HEK293 (cell line): ENCODE measurements at regions not wholly inside any gene's neighbourhood (a gene's known extent, or its start where the extent isn't known, plus 50 kb on each side); places are given as distances from the start of the nearest gene placed in this dataset.

Experiments used
- CTCF ChIA-PET: fragments of 350-600 bp; formaldehyde crosslinking; extraction: SDS; loops from one replicate; lab custom pipeline; 2021; ENCODE audit warnings: antibody characterized with exemption; lab: Yijun Ruan, JAX
- POLR2A ChIA-PET: fragments of 300-600 bp; formaldehyde crosslinking; extraction: SDS; loops from one replicate; lab custom pipeline; 2020; ENCODE audit warnings: antibody characterized with exemption, inconsistent platforms; lab: Yijun Ruan, JAX
- H3K27ac ChIP-seq: fragments of 200-500 bp; sonication (Bioruptor generic); 2 replicates; pipeline ENCODE4 v1.5.1; 2014; ENCODE audit warnings: low read depth, low read length, control low read depth, inconsistent platforms; ENCODE audit errors: extremely low read depth
- H3K36me3 ChIP-seq, 2 experiments: fragments of 200-500 bp in 1 of 2; sonication (Bioruptor generic) in 1 of 2; 1 replicate in 1 of 2; 2 replicates in 1 of 2; pipeline ENCODE4 v1.5.1; 2014 to 2017; ENCODE audit warnings: inconsistent platforms in 2 of 2, low read length in 2 of 2; ENCODE audit not compliant: control insufficient read depth in 2 of 2, insufficient read depth in 1 of 2
- H3K4me1 ChIP-seq: fragments of 200-500 bp; sonication (Bioruptor generic); 2 replicates; pipeline ENCODE4 v1.5.1; 2014; ENCODE audit warnings: mild to moderate bottlenecking, low read length, inconsistent platforms; ENCODE audit not compliant: control insufficient read depth, insufficient read depth
- H3K4me3 ChIP-seq: 2 replicates; pipeline ENCODE4 v1.5.1; 2011; ENCODE audit warnings: low read depth, mild to moderate bottlenecking, control low read depth, low read length, moderate library complexity
- H3K9me3 ChIP-seq: fragments of 200-500 bp; sonication (Bioruptor generic); 2 replicates; pipeline ENCODE4 v1.5.1; 2014; ENCODE audit warnings: low read depth, low read length, inconsistent platforms; ENCODE audit not compliant: control insufficient read depth, insufficient read depth
- KLF17 ChIP-seq: fragments of 450-650 bp; formaldehyde crosslinking; IDR thresholded peaks from 2 replicates; pipeline ENCODE4 v1.5.1; 2016; ENCODE audit warnings: missing biosample characterization, missing genetic modification characterization
- OVOL3 ChIP-seq: fragments of 450-650 bp; formaldehyde crosslinking; IDR thresholded peaks from 2 replicates; pipeline ENCODE4 v1.5.1; 2016; ENCODE audit warnings: missing biosample characterization, missing genetic modification characterization
- SP2 ChIP-seq: fragments of 450-650 bp; formaldehyde crosslinking; IDR thresholded peaks from 2 replicates; pipeline ENCODE4 v1.5.1; 2016; ENCODE audit warnings: missing biosample characterization, missing genetic modification characterization
- YY2 ChIP-seq: fragments of 450-650 bp; formaldehyde crosslinking; IDR thresholded peaks from 2 replicates; pipeline ENCODE4 v1.5.1; 2016; ENCODE audit warnings: missing biosample characterization, missing genetic modification characterization
- ZBTB21 ChIP-seq: fragments of 450-650 bp; formaldehyde crosslinking; IDR thresholded peaks from 2 replicates; pipeline ENCODE4 v1.5.1; 2017; ENCODE audit warnings: missing biosample characterization, missing genetic modification characterization
- ZNF114 ChIP-seq: fragments of 450-650 bp; formaldehyde crosslinking; IDR thresholded peaks from 2 replicates; pipeline ENCODE4 v1.5.0; 2017; ENCODE audit warnings: missing biosample characterization, missing genetic modification characterization
- ZNF121 ChIP-seq: fragments of 450-650 bp; formaldehyde crosslinking; IDR thresholded peaks from 2 replicates; pipeline ENCODE4 v1.5.1; 2016; ENCODE audit warnings: missing biosample characterization, missing genetic modification characterization
- ZNF239 ChIP-seq: fragments of 450-650 bp; formaldehyde crosslinking; IDR thresholded peaks from 2 replicates; pipeline ENCODE4 v1.5.1; 2016; ENCODE audit warnings: missing biosample characterization, missing genetic modification characterization
- ZNF26 ChIP-seq: fragments of 450-650 bp; formaldehyde crosslinking; IDR thresholded peaks from 2 replicates; pipeline ENCODE4 v1.5.1; 2016; ENCODE audit warnings: missing biosample characterization, missing genetic modification characterization
- ZNF362 ChIP-seq: fragments of 450-650 bp; formaldehyde crosslinking; IDR thresholded peaks from 2 replicates; pipeline ENCODE4 v1.5.1; 2016; ENCODE audit warnings: missing biosample characterization, missing genetic modification characterization
- ZNF37A ChIP-seq: fragments of 450-650 bp; IDR thresholded peaks from 2 replicates; pipeline ENCODE4 v1.5.1; 2018; ENCODE audit warnings: missing biosample characterization, missing genetic modification characterization
- ZNF473 ChIP-seq: fragments of 450-650 bp; formaldehyde crosslinking; IDR thresholded peaks from 2 replicates; pipeline ENCODE4 v1.5.1; 2017; ENCODE audit warnings: missing biosample characterization, missing genetic modification characterization
- ZNF529 ChIP-seq: fragments of 450-650 bp; formaldehyde crosslinking; IDR thresholded peaks from 2 replicates; pipeline ENCODE4 v1.5.1; 2017; ENCODE audit warnings: missing genetic modification characterization, missing biosample characterization; ENCODE audit not compliant: insufficient replicate concordance
- ZNF530 ChIP-seq: fragments of 450-650 bp; formaldehyde crosslinking; IDR thresholded peaks from 2 replicates; pipeline ENCODE4 v1.5.1; 2016; ENCODE audit warnings: low read depth, missing biosample characterization, missing genetic modification characterization
- ZNF558 ChIP-seq: fragments of 450-650 bp; formaldehyde crosslinking; IDR thresholded peaks from 2 replicates; pipeline ENCODE4 v1.5.1; 2016; ENCODE audit warnings: missing biosample characterization, missing genetic modification characterization
- ZNF560 ChIP-seq: fragments of 450-650 bp; formaldehyde crosslinking; IDR thresholded peaks from 2 replicates; pipeline ENCODE4 v1.5.1; 2017; ENCODE audit warnings: missing biosample characterization, missing genetic modification characterization, borderline replicate concordance
- ZNF626 ChIP-seq: fragments of 450-650 bp; sonication (Bioruptor Pico); formaldehyde crosslinking; IDR thresholded peaks from 2 replicates; pipeline ENCODE4 v1.5.1; 2018; ENCODE audit warnings: missing biosample characterization, missing genetic modification characterization, inconsistent platforms
- ZSCAN5A ChIP-seq: fragments of 450-650 bp; formaldehyde crosslinking; IDR thresholded peaks from 2 replicates; pipeline ENCODE4 v1.5.1; 2016; ENCODE audit warnings: missing biosample characterization, missing genetic modification characterization
- TF ChIP-seq, protein P1 (sequence below): fragments of 450-650 bp; formaldehyde crosslinking; IDR thresholded peaks from 2 replicates; pipeline ENCODE4 v1.5.1; 2017; ENCODE audit warnings: missing biosample characterization, missing genetic modification characterization

- no peak for TF ChIP-seq ZBTB21 (tag by site-specific recombination)
Measured at GRCh38 chr22:27533105-27533745, 268.3 kb downstream of the MN1 start (continued).

DNA sequence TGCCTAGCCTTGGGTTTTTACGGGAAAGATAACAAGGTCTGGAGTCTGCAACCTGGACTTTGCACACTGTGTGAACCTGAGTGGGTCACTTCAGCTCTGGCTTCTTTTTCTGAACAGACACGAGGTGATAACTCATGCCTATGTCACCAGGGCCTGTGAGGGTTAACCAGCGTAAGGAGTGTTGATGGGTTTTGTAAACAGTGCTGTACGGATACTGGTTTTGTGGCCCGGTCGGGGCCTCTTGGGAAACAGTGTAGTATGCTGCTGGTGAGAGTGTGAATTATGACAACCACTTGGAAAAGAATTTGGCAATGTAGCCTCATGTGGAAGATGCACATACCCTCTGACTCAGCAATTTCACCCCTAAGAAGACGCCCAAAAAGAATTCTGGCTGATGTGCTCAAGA, 266.8 kb downstream of the MN1 start:
- ChIA-PET CTCF (no interaction called here), POLR2A (interaction anchor here (0.5 kb wide), 1 partner anchor 234 kb away, joined by 3 read pairs; no protein-coding TSS in a partner anchor)
- H3K9me3 ChIP-seq = no peaks in the 10 kb centered on the region
- H3K4me1 ChIP-seq = no peaks in the 10 kb centered on the region
- H3K27ac ChIP-seq = no peak overlapping the region
- TF ChIP-seq OVOL3 (tag by site-specific recombination) (no peak), ZNF362 (tag by site-specific recombination) (no peak), ZNF26 (tag by site-specific recombination) (no peak), SP2 (no peak), ZNF560 (no peak), ZNF37A (no peak), ZSCAN5A (tag by site-specific recombination) (no peak), ZNF473 (tag by site-specific recombination) (no peak), ZNF114 (tag by site-specific recombination) (no peak), ZNF239 (no peak), YY2 (tag by site-specific recombination) (no peak), ZNF626 (no peak)
- TF ChIP-seq, protein P1, sequence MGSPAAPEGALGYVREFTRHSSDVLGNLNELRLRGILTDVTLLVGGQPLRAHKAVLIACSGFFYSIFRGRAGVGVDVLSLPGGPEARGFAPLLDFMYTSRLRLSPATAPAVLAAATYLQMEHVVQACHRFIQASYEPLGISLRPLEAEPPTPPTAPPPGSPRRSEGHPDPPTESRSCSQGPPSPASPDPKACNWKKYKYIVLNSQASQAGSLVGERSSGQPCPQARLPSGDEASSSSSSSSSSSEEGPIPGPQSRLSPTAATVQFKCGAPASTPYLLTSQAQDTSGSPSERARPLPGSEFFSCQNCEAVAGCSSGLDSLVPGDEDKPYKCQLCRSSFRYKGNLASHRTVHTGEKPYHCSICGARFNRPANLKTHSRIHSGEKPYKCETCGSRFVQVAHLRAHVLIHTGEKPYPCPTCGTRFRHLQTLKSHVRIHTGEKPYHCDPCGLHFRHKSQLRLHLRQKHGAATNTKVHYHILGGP = no peak
- no peaks in the 10 kb centered on the region for H3K36me3 ChIP-seq
- H3K4me3 ChIP-seq = no peak overlapping the region

DNA sequence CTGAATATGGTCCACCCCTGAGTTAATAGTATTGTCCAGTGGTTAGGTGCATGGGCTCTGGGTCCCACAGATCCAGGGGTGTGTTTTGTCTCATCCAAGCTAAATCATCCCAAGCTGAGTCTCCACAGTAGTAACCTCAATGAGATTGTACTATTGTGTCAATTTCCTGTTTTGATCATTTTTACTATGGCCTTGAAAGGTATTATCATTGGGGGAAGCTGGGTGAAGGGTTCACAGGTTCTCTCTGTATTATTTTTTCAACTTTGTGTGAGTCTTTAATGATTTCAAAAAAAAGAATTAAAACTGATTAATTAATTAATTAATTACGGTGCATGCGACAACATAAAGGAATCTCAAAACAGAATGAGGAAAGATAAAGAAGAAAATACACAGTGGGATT, 266.1 kb downstream of the MN1 start:
- CTCF ChIA-PET = no interaction called here
- Histone ChIP-seq H3K4me1 (no peaks in the 10 kb centered on the region), H3K27ac (no peak overlapping the region), H3K4me3 (no peak overlapping the region), H3K36me3 (no peaks in the 10 kb centered on the region), H3K9me3 (no peaks in the 10 kb centered on the region)
- TF ChIP-seq ZNF530 (tag by site-specific recombination) (no peak), ZNF121 (tag by site-specific recombination) (no peak), ZNF558 (tag by site-specific recombination) (no peak), ZNF529 (tag by site-specific recombination) (peak; percentile 99), ZNF473 (tag by site-specific recombination) (no peak), KLF17 (no peak)
- POLR2A ChIA-PET = no interaction called here
